Esophagus squamous epithelium (tissue), 5 donors: ENCODE measurements at regions not wholly inside any gene's neighbourhood (a gene's known extent, or its start where the extent isn't known, plus 50 kb on each side); places are given as distances from the start of the nearest gene placed in this dataset.
A peak's percentile ranks its signal among the peaks of the same experiment; 100 is the strongest.

ENCODE experiments used
- DNase-seq: peaks from one replicate; lab custom pipeline; 2025; lab: John Stamatoyannopoulos, UW
- H3K27ac ChIP-seq, 4 donors: fragments of 200-600 bp; sonication (generic); one replicate each; pipeline ENCODE4 v1.5.1; 2016 to 2019; ENCODE audit warnings: mild to moderate bottlenecking in 1 of 4
- H3K27me3 ChIP-seq, 4 donors: fragments of 200-600 bp; sonication (generic); 1 replicate in 3 of 4; 2 replicates in 1 of 4; pipeline versions ENCODE4 v1.5.1 to v1.6.0; 2017 to 2021; ENCODE audit warnings: antibody characterized with exemption in 1 of 4
- H3K36me3 ChIP-seq, 3 donors: fragments of 200-600 bp; sonication (generic); one replicate each; pipeline ENCODE4 v1.5.1; 2016 to 2019
- H3K4me1 ChIP-seq, 3 donors: fragments of 200-600 bp; sonication (generic); one replicate each; pipeline ENCODE4 v1.5.1; 2017 to 2019
- H3K4me3 ChIP-seq, 4 donors: fragments of 200-600 bp; sonication (generic); 1 replicate in 3 of 4; 2 replicates in 1 of 4; pipeline ENCODE4 v1.5.1; 2016 to 2019; ENCODE audit warnings: mild to moderate bottlenecking in 2 of 4, moderate library complexity in 1 of 4
- H3K9me3 ChIP-seq, 3 donors: fragments of 200-600 bp; sonication (generic); one replicate each; pipeline ENCODE4 v1.5.1; 2016 to 2019
- CTCF ChIP-seq, 6 experiments: fragments of 450-650 bp in 4 of 6; fragments of 200-600 bp in 2 of 6; sonication (generic) in 2 of 6; IDR thresholded peaks; one replicate each; pipeline ENCODE4 v1.5.1; 2016 to 2019; ENCODE audit warnings: antibody characterized with exemption in 6 of 6, mild to moderate bottlenecking in 4 of 6, moderate library complexity in 4 of 6
- POLR2A ChIP-seq, 4 donors: fragments of 450-650 bp; IDR thresholded peaks; one replicate each; pipeline ENCODE4 v1.6.1; 2017; ENCODE audit warnings: antibody characterized with exemption in 4 of 4, mild to moderate bottlenecking in 4 of 4, moderate library complexity in 3 of 4
- WGBS, 2 donors: methylation state at CpG; one replicate each; pipeline ENCODE4 v1.1.5; 2018; 5-methylcytosine and 5-hydroxymethylcytosine counted together
- intact Hi-C: fragments of 100-400 bp; cut with DNase I; formaldehyde crosslinking; loops from one replicate; pipeline ENCODE4 v1.15.0; 2022
- donor health status: DM: yes; HTN: yes; CAD: no.

- Histone ChIP-seq H3K4me1 (peaks cover 6 to 22% (median 12%) of the 10 kb centered on the region in 3 donors), H3K27ac (peak overlapping the region in 1 of 4 donors; percentile 17)
- TF ChIP-seq POLR2A (IDR thresholded peaks at IDR 0.05) (no peak), CTCF (IDR thresholded peaks at IDR 0.05) (no peak)
These were observed 85.8 kb downstream of the PPCDC start for GRCh38 chr15:75109021-75109735.

GRCh38 chr15:75109736-75110130 is 86.3 kb downstream of the PPCDC start:
- Histone ChIP-seq H3K27ac (peak overlapping the region in 1 of 4 donors; percentile 17), H3K27me3 (no peaks in the 10 kb centered on the region), H3K36me3 (no peaks in the 10 kb centered on the region), H3K4me3 (no peak overlapping the region), H3K9me3 (no peaks in the 10 kb centered on the region), H3K4me1 (peaks cover 6 to 16% (median 8%) of the 10 kb centered on the region in 3 donors)
- DNase-seq: no peak
- TF ChIP-seq CTCF (IDR thresholded peaks at IDR 0.05): no peak
- TF ChIP-seq POLR2A (IDR thresholded peaks at IDR 0.05): no peak
- intact Hi-C loops: no loop called here
- 40 to 93% methylated on average over 2 of the region's 7 CpGs for WGBS, 2 donors

More at GRCh38 chr15:75109021-75109735, 85.8 kb downstream of the PPCDC start:
- H3K27me3 ChIP-seq: no peaks in the 10 kb centered on the region
- no peaks in the 10 kb centered on the region for H3K36me3 ChIP-seq
- intact Hi-C loops: no loop called here
- H3K4me3 ChIP-seq: no peak overlapping the region
- DNase-seq: no peak
- H3K9me3 ChIP-seq: no peaks in the 10 kb centered on the region
- WGBS, 2 donors: 71 to 84% methylated on average over 4 to 15 of the region's 18 CpGs

- no peak for DNase-seq
- H3K36me3 ChIP-seq: no peaks in the 10 kb centered on the region
- H3K27me3 ChIP-seq: no peaks in the 10 kb centered on the region
- no peaks in the 10 kb centered on the region for H3K9me3 ChIP-seq
- H3K4me3 ChIP-seq: no peak overlapping the region
- intact Hi-C loops: no loop called here
- TF ChIP-seq POLR2A (IDR thresholded peaks at IDR 0.05): no peak
- TF ChIP-seq CTCF (IDR thresholded peaks at IDR 0.05): no peak
- 75 to 87% methylated on average over 4 of the region's 4 CpGs for WGBS, 2 donors
- no peak overlapping the region for H3K27ac ChIP-seq
- H3K4me1 ChIP-seq: peaks cover 6 to 11% (median 6%) of the 10 kb centered on the region in 3 donors
These were observed 89.0 kb downstream of the PPCDC start for GRCh38 chr15:75112278-75112847.

- Histone ChIP-seq H3K4me1 (peaks cover 6 to 11% (median 6%) of the 10 kb centered on the region in 3 donors), H3K36me3 (no peaks in the 10 kb centered on the region), H3K27ac (no peak overlapping the region), H3K27me3 (no peaks in the 10 kb centered on the region), H3K4me3 (no peak overlapping the region), H3K9me3 (no peaks in the 10 kb centered on the region)
- intact Hi-C loops: no loop called here
- no peak for DNase-seq
- TF ChIP-seq CTCF (IDR thresholded peaks at IDR 0.05) (no peak), POLR2A (IDR thresholded peaks at IDR 0.05) (no peak)
- WGBS, 2 donors: 48 to 50% methylated on average over 3 of the region's 3 CpGs
These were observed 88.7 kb upstream of the C15orf39 start for GRCh38 chr15:75112848-75113492.

GRCh38 chr15:75114327-75114726 is 87.4 kb upstream of the C15orf39 start:
- WGBS, 2 donors: 46 to 75% methylated on average over 4 to 7 of the region's 7 CpGs
- no peak for DNase-seq
- intact Hi-C loops: no loop called here
- TF ChIP-seq POLR2A (IDR thresholded peaks at IDR 0.05) (no peak), CTCF (IDR thresholded peaks at IDR 0.05) (no peak)
- peaks cover 0 to 1% (median 0%) of the 10 kb centered on the region in 3 donors for H3K4me1 ChIP-seq
- H3K27me3 ChIP-seq: no peaks in the 10 kb centered on the region
- no peaks in the 10 kb centered on the region for H3K9me3 ChIP-seq
- H3K36me3 ChIP-seq: no peaks in the 10 kb centered on the region
- no peak overlapping the region for H3K4me3 ChIP-seq
- H3K27ac ChIP-seq: no peak overlapping the region
